SU-DHL-6 (cell line): ENCODE measurements at regions not wholly inside any gene's neighbourhood (a gene's known extent, or its start where the extent isn't known, plus 50 kb on each side); places are given as distances from the start of the nearest gene placed in this dataset.

ENCODE experiments used
- H2AFZ ChIP-seq: fragments of 200-600 bp; sonication (generic); 2 replicates; pipeline ENCODE4 v1.6.1; 2014; ENCODE audit warnings: low read depth, mild to moderate bottlenecking, moderate library complexity, mixed read lengths, antibody characterized with exemption, low read length; ENCODE audit not compliant: severe bottlenecking
- H3F3A ChIP-seq: fragments of 200-600 bp; shearing (Covaris generic); 2 replicates; pipeline ENCODE4 v1.6.0; 2016; ENCODE audit warnings: antibody characterized with exemption, mild to moderate bottlenecking; ENCODE audit not compliant: insufficient read depth
- H3K27ac ChIP-seq: fragments of 200-600 bp; sonication (generic); 2 replicates; pipeline ENCODE4 v1.5.1; 2016; ENCODE audit warnings: low read depth, mild to moderate bottlenecking, low read length, moderate library complexity, mixed read lengths
- H3K27me3 ChIP-seq: fragments of 200-600 bp; sonication (generic), shearing (Covaris generic); 2 replicates; pipeline ENCODE4 v1.6.0; 2014; ENCODE audit warnings: mild to moderate bottlenecking, low read length
- H3K36me3 ChIP-seq: fragments of 200-600 bp; sonication (generic); 2 replicates; pipeline ENCODE4 v1.6.1; 2014; ENCODE audit warnings: mild to moderate bottlenecking, low read length, mixed read lengths
- H3K4me2 ChIP-seq: fragments of 300-600, 200-600 bp; shearing (Covaris generic), sonication (generic); 2 replicates; pipeline ENCODE4 v1.6.0; 2014; ENCODE audit warnings: low read length, low read depth, mild to moderate bottlenecking; ENCODE audit not compliant: poor library complexity, severe bottlenecking
- H3K4me3 ChIP-seq: fragments of 200-600 bp; sonication (generic); 2 replicates; pipeline ENCODE4 v1.5.1; 2014; ENCODE audit warnings: antibody characterized with exemption, low read length, mild to moderate bottlenecking, mixed read lengths; ENCODE audit not compliant: insufficient read depth, poor library complexity, severe bottlenecking
- H3K79me2 ChIP-seq: fragments of 200-600 bp; sonication (generic); 2 replicates; pipeline ENCODE4 v1.6.1; 2014; ENCODE audit warnings: mild to moderate bottlenecking, low read length, moderate library complexity; ENCODE audit not compliant: insufficient read depth
- H3K9ac ChIP-seq: fragments of 200-600 bp; sonication (generic); 2 replicates; pipeline ENCODE4 v1.7.0; 2014; ENCODE audit warnings: mild to moderate bottlenecking, low read length
- H3K9me2 ChIP-seq: fragments of 200-600 bp; sonication (generic); replicated peaks from 2 replicates; pipeline ENCODE4 v1.6.1; 2014; ENCODE audit warnings: low read length; ENCODE audit not compliant: insufficient read depth
- H3K9me3 ChIP-seq: fragments of 200-600 bp; sonication (generic); 2 replicates; pipeline ENCODE4 v1.6.1; 2014; ENCODE audit warnings: low read length, mixed read lengths; ENCODE audit not compliant: insufficient read depth
- H4K20me1 ChIP-seq: fragments of 200-600 bp; sonication (generic); 2 replicates; pipeline ENCODE4 v1.6.1; 2014; ENCODE audit warnings: low read depth, mild to moderate bottlenecking, antibody characterized with exemption, low read length, moderate library complexity, mixed read lengths
- EZH2phosphoT487 ChIP-seq: fragments of 200-600 bp; sonication (generic), shearing (Covaris generic); conservative IDR thresholded peaks from 2 replicates; pipeline ENCODE4 v1.6.1; 2018; ENCODE audit warnings: mild to moderate bottlenecking, antibody characterized with exemption, low read length, moderate library complexity, mixed read lengths
- TF ChIP-seq, protein P1 (sequence below): fragments of 200-600 bp; sonication (generic); IDR thresholded peaks from one replicate; pipeline ENCODE4 v1.5.1; 2017; ENCODE audit warnings: antibody characterized with exemption, mild to moderate bottlenecking, low read length, moderate library complexity; ENCODE audit not compliant: insufficient read depth, poor library complexity, severe bottlenecking

DNA sequence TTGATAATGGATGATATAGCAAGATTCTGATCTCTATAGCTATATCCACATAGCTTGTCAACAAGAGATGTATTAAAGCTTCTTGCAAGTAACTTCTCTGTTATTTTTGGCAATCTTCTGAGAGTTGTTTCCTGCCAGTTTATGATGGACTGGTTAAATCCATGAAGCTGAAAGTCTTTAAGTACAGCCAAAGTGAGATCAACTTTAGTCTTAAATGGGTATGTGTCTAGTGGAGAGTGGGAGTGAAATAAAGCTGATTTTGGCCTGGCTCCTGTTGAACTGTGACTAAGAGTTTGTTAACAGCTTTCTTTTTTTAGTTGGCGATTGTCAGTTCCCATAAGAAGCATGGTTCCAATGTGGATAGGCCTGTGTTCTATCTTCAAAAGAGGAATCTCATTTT, 350.9 kb upstream of the PCSK5 start:
- Histone ChIP-seq H2AFZ (no peak overlapping the region), H3K27ac (no peak overlapping the region), H3K79me2 (no peaks in the 10 kb centered on the region), H3K9ac (no peak overlapping the region), H3K9me2 (no peaks in the 10 kb centered on the region), H3K36me3 (no peaks in the 10 kb centered on the region), H4K20me1 (no peaks in the 10 kb centered on the region), H3F3A (no peaks in the 10 kb centered on the region), H3K27me3 (no peaks in the 10 kb centered on the region), H3K4me3 (no peak overlapping the region), H3K9me3 (no peaks in the 10 kb centered on the region), H3K4me2 (no peak overlapping the region)
- TF ChIP-seq, protein P1, sequence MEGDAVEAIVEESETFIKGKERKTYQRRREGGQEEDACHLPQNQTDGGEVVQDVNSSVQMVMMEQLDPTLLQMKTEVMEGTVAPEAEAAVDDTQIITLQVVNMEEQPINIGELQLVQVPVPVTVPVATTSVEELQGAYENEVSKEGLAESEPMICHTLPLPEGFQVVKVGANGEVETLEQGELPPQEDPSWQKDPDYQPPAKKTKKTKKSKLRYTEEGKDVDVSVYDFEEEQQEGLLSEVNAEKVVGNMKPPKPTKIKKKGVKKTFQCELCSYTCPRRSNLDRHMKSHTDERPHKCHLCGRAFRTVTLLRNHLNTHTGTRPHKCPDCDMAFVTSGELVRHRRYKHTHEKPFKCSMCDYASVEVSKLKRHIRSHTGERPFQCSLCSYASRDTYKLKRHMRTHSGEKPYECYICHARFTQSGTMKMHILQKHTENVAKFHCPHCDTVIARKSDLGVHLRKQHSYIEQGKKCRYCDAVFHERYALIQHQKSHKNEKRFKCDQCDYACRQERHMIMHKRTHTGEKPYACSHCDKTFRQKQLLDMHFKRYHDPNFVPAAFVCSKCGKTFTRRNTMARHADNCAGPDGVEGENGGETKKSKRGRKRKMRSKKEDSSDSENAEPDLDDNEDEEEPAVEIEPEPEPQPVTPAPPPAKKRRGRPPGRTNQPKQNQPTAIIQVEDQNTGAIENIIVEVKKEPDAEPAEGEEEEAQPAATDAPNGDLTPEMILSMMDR, result no peak
- TF ChIP-seq EZH2phosphoT487, result no peak

DNA sequence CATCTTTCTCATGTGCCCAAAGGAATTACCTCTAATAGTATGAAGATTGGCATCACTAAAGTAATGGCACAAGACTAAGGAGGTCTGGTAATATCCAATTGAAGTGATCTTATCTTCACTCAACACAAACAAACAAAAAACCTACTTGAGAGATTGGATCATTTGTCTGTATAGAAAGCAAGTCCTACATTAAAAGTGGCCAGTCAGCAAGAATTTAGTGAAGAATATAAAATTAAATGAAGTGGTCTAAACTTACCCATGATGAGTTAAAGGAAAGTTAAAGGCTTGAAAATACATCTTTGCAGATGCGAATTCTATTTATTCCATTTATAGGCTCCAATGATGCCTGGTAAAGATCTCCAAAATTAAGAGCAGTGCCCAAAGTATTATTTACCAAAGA, 350.3 kb upstream of the PCSK5 start:
- Histone ChIP-seq H3K4me3 (no peak overlapping the region), H3K27ac (no peak overlapping the region), H3K4me2 (no peak overlapping the region), H4K20me1 (no peaks in the 10 kb centered on the region), H3K27me3 (no peaks in the 10 kb centered on the region), H3K9me2 (no peaks in the 10 kb centered on the region), H3K79me2 (no peaks in the 10 kb centered on the region), H3K9ac (no peak overlapping the region), H3K36me3 (no peaks in the 10 kb centered on the region), H3K9me3 (no peaks in the 10 kb centered on the region), H3F3A (no peaks in the 10 kb centered on the region), H2AFZ (no peak overlapping the region)
- no peak for TF ChIP-seq EZH2phosphoT487
- TF ChIP-seq, protein P1, result no peak

DNA sequence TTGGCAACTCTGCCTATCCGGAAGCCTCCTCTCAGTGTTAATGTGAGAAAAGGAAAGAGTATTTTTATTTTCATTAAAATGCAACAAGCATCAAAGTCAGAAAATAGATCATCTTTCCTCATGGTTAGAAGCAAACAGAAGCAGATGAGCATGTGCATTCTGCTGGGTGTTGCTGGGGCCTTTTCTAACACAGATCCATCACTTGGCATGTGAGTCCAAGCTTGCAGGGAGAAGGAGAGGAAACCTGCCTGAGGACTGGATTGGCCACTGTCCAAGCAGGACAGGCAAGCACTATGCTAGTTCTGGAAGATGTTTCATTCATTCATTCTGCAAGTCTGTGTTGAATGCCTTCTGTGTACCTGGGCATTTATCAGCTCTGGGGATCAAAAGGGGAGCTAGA, 348.7 kb upstream of the PCSK5 start:
- H2AFZ ChIP-seq, result no peak overlapping the region
- H3F3A ChIP-seq, result no peaks in the 10 kb centered on the region
- H3K27me3 ChIP-seq, result no peaks in the 10 kb centered on the region
- no peaks in the 10 kb centered on the region for H3K79me2 ChIP-seq
- H4K20me1 ChIP-seq, result no peaks in the 10 kb centered on the region
- H3K27ac ChIP-seq, result no peak overlapping the region
- H3K9me3 ChIP-seq, result no peaks in the 10 kb centered on the region
- H3K9ac ChIP-seq, result no peak overlapping the region
- TF ChIP-seq EZH2phosphoT487, result no peak
- TF ChIP-seq, protein P1, result no peak
- H3K4me2 ChIP-seq, result no peak overlapping the region
- no peak overlapping the region for H3K4me3 ChIP-seq
- H3K36me3 ChIP-seq, result no peaks in the 10 kb centered on the region
- no peaks in the 10 kb centered on the region for H3K9me2 ChIP-seq

DNA sequence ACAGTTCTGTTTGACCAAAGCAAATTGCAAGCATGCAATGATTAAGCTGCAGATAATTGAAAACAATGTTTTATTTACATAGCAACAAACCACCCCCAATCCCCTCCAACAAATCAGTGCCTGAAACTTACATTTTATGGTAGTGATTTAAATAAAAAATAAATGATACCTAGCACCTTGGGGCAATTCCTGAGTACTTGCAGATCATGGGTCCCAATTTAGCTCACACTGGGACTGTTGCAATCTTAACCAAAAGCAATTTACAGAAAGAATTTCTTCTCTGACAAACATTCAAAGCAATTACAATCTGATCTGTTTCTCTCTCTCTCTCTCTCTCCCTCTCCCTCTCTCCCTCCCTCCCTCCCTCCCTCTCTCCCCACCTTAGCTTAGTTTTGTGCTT, 345.7 kb upstream of the PCSK5 start:
- Histone ChIP-seq H3K27me3 (no peaks in the 10 kb centered on the region), H3K4me3 (no peak overlapping the region), H3F3A (no peaks in the 10 kb centered on the region), H3K36me3 (no peaks in the 10 kb centered on the region), H3K9me2 (no peaks in the 10 kb centered on the region), H2AFZ (no peak overlapping the region), H3K9ac (no peak overlapping the region), H4K20me1 (no peaks in the 10 kb centered on the region), H3K9me3 (no peaks in the 10 kb centered on the region), H3K4me2 (no peak overlapping the region), H3K79me2 (no peaks in the 10 kb centered on the region), H3K27ac (no peak overlapping the region)
- TF ChIP-seq, protein P1, result no peak
- no peak for TF ChIP-seq EZH2phosphoT487
